ENCODE measurements at regions not wholly inside any gene's neighbourhood (a gene's known extent, or its start where the extent isn't known, plus 50 kb on each side); places are given as distances from the start of the nearest gene placed in this dataset.

DNA sequence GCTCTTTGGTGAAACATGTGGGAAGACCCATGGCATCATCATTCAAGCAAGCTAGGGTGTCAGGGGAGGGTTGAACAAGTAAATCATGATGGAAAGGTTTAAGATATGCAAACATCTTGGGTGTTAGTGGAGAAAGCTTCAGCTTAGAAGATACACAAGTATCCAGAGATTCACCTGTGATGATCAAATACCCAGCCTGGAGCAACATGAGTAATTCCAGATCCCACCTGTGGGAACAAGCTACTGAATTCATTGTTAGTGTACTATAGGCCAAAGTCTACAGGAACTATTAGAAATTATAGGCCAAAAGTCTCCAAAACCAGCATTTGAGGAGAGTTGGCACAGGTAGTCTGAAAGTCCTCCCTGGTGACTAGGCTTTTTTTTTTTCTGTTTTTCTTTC is 499.9 kb downstream of the NUF2 start:
- no peak for TF ChIP-seq POLR2AphosphoS5 (IDR thresholded peaks at IDR 0.05; ENCODE audit: low read depth, low read length)
- no peak for TF ChIP-seq POLR2A (IDR thresholded peaks at IDR 0.05; ENCODE audit: low read depth, low read length)

Data from GM12892 (cell line).